ENCODE measurements at regions not wholly inside any gene's neighbourhood (a gene's known extent, or its start where the extent isn't known, plus 50 kb on each side); places are given as distances from the start of the nearest gene placed in this dataset.
"Not testable (repeated sequence)": the region's sequence is repeated elsewhere in the genome, so short reads cannot be mapped to it uniquely, and the experiment has no call there.

DNA sequence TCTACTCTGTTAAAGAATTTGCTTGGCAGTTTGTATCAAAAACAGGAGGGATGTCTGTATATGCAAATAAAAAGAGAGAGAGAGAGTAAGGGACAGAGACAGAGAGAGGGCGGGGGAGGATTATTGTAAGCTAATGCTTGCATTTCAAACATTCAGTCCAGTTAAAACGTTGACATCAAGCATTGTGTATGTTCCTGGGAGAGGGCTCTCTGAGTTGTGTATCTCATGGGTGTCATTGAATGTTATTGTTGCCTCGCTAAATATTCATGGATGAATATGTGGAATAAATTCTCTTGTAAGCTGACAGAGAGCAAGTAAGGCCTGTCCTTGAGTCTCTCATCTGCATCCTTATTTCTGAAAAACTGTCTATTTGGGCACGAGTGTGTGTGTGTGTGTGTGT, 78.8 kb upstream of the VRK1 start:
- DNase-seq: no peak
- H3K9me3 ChIP-seq: no peaks in the 10 kb centered on the region
- intact Hi-C loops (cut with DNase I; ENCODE audit: low total_unique reads) (no loop called here), in situ Hi-C loops (cut with MboI; ENCODE audit: low pct_ligation_motif_present in 1 of 4, low pct_unique_long_range_greater_than_20kb in 1 of 4, low sequenced_read_pairs in 3 of 4) (no loop called here)
- no peak for TF ChIP-seq POLR2AphosphoS5 (IDR thresholded peaks at IDR 0.05)
- no peak for TF ChIP-seq CTCF (IDR thresholded peaks at IDR 0.05)
- TF ChIP-seq POLR2A (IDR thresholded peaks at IDR 0.05): no peak
- no peak for TF ChIP-seq EP300 (IDR thresholded peaks at IDR 0.05; ENCODE audit: low read depth)
- no peak overlapping the region for H3K27ac ChIP-seq
- H3K27me3 ChIP-seq: peaks cover 11% of the 10 kb centered on the region
- no peaks in the 10 kb centered on the region for H3K36me3 ChIP-seq
- no peak overlapping the region for H3K4me3 ChIP-seq
- WGBS, 2 donors (ENCODE audit: low coverage in 1 of 2): 50 to 56% methylated on average over 3 to 4 of the region's 4 CpGs
- no peaks in the 10 kb centered on the region for H3K4me1 ChIP-seq

- H3K9me3 ChIP-seq; intact Hi-C loops (cut with DNase I; ENCODE audit: low total_unique reads); DNase-seq; H3K27ac ChIP-seq; H3K36me3 ChIP-seq; H3K4me3 ChIP-seq; H3K4me1 ChIP-seq; in situ Hi-C loops (cut with MboI; ENCODE audit: low pct_ligation_motif_present in 1 of 4, low pct_unique_long_range_greater_than_20kb in 1 of 4, low sequenced_read_pairs in 3 of 4): not testable (repeated sequence)
- peaks cover 11% of the 10 kb centered on the region for H3K27me3 ChIP-seq
- WGBS, 2 donors (ENCODE audit: low coverage in 1 of 2): 70 to 72% methylated on average over 6 of the region's 6 CpGs
Observed at GRCh38 chr14:96720702-96721101, 76.5 kb upstream of the VRK1 start.

- 78% methylated on average over 6 of the region's 6 CpGs; no CpG with 5 or more reads in 1 of the 2 donors for WGBS, 2 donors (ENCODE audit: low coverage in 1 of 2)
- Histone ChIP-seq H3K9me3 (no peaks in the 10 kb centered on the region), H3K27me3 (peaks cover 5% of the 10 kb centered on the region), H3K4me1 (no peaks in the 10 kb centered on the region), H3K27ac (no peak overlapping the region), H3K4me3 (no peak overlapping the region), H3K36me3 (no peaks in the 10 kb centered on the region)
- in situ Hi-C loops (cut with MboI; ENCODE audit: low pct_ligation_motif_present in 1 of 4, low pct_unique_long_range_greater_than_20kb in 1 of 4, low sequenced_read_pairs in 3 of 4): no loop called here
- DNase-seq: no peak
- intact Hi-C loops (cut with DNase I; ENCODE audit: low total_unique reads): no loop called here
- no peak for TF ChIP-seq CTCF (IDR thresholded peaks at IDR 0.05)
- no peak for TF ChIP-seq EP300 (IDR thresholded peaks at IDR 0.05; ENCODE audit: low read depth)
- no peak for TF ChIP-seq POLR2AphosphoS5 (IDR thresholded peaks at IDR 0.05)
- TF ChIP-seq POLR2A (IDR thresholded peaks at IDR 0.05): no peak
Observed at GRCh38 chr14:96722736-96723135, 74.4 kb upstream of the VRK1 start.

DNA sequence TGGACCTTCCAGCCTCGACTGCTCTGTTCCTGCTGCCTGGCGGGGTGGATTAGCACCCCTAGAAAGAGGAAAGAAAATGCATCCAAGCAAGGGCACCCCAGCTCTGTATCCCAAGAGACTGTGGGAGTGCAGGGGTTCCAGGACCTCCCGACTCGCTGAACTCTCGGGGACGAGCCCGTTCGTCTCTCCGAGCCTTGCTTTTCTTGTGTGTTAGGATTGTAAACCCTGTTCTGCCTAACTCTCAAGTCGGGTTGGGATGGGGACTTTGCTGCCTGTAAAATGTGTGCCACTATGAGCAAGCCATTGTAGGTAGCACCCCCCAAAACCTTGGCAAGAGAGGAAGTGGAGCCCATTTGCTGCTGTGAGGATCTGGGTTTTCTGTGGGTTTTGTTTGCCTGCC, 73.2 kb upstream of the VRK1 start:
- H3K4me3 ChIP-seq: no peak overlapping the region
- H3K36me3 ChIP-seq: no peaks in the 10 kb centered on the region
- no peak overlapping the region for H3K27ac ChIP-seq
- intact Hi-C loops (cut with DNase I; ENCODE audit: low total_unique reads) (no loop called here), in situ Hi-C loops (cut with MboI; ENCODE audit: low pct_ligation_motif_present in 1 of 4, low pct_unique_long_range_greater_than_20kb in 1 of 4, low sequenced_read_pairs in 3 of 4) (no loop called here)
- TF ChIP-seq CTCF (IDR thresholded peaks at IDR 0.05): no peak
- no peak for TF ChIP-seq EP300 (IDR thresholded peaks at IDR 0.05; ENCODE audit: low read depth)
- TF ChIP-seq POLR2A (IDR thresholded peaks at IDR 0.05): no peak
- no peak for TF ChIP-seq POLR2AphosphoS5 (IDR thresholded peaks at IDR 0.05)
- no peak for DNase-seq
- H3K27me3 ChIP-seq: peaks cover 5% of the 10 kb centered on the region
- no peaks in the 10 kb centered on the region for H3K9me3 ChIP-seq
- H3K4me1 ChIP-seq: no peaks in the 10 kb centered on the region
- WGBS, 2 donors (ENCODE audit: low coverage in 1 of 2): 85% methylated on average over 10 of the region's 10 CpGs; no CpG with 5 or more reads in 1 of the 2 donors

DNA sequence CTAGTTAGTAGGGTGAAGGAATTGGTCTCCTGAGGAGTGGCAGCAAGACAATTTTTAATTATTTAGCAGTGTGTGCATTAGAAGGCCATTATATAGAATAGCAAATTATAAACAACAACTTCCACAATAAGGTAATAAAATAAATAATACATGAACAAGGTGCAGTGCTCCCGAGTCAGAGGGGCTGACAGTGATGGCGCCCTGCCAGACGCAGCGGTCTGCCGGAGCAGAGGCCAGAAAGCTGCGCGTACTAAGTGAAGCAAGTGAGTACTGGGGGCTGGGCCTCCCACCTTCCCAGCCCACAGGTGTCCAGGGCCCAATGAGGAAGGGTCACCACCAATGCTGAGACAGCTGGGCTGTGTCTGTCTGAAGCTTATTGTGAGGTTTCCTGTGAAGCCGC, 72.0 kb upstream of the VRK1 start:
- Histone ChIP-seq H3K4me3 (no peak overlapping the region), H3K9me3 (no peaks in the 10 kb centered on the region), H3K36me3 (no peaks in the 10 kb centered on the region), H3K4me1 (no peaks in the 10 kb centered on the region), H3K27ac (no peak overlapping the region), H3K27me3 (peaks cover 9% of the 10 kb centered on the region)
- intact Hi-C loops (cut with DNase I; ENCODE audit: low total_unique reads): no loop called here
- no peak for DNase-seq
- in situ Hi-C loops (cut with MboI; ENCODE audit: low pct_ligation_motif_present in 1 of 4, low pct_unique_long_range_greater_than_20kb in 1 of 4, low sequenced_read_pairs in 3 of 4): no loop called here
- TF ChIP-seq CTCF (IDR thresholded peaks at IDR 0.05) (no peak), EP300 (IDR thresholded peaks at IDR 0.05; ENCODE audit: low read depth) (no peak), POLR2A (IDR thresholded peaks at IDR 0.05) (no peak), POLR2AphosphoS5 (IDR thresholded peaks at IDR 0.05) (no peak)
- 92 to 100% methylated on average over 1 to 8 of the region's 8 CpGs for WGBS, 2 donors (ENCODE audit: low coverage in 1 of 2)

All from transverse colon (tissue), 4 donors.